ENCODE measurements at regions not wholly inside any gene's neighbourhood (a gene's known extent, or its start where the extent isn't known, plus 50 kb on each side); places are given as distances from the start of the nearest gene placed in this dataset.

GRCh38 chr5:94025788-94026473 lies 284.5 kb upstream of the POU5F2 start (continued):
- no peak for TF ChIP-seq ZZZ3 (CRISPR knock-in tag; IDR thresholded peaks at IDR 0.05; ENCODE audit: borderline replicate concordance)
- no peak for TF ChIP-seq ZNF772 (CRISPR knock-in tag; IDR thresholded peaks at IDR 0.05)
- 0 out of 2 replicates have a peak, but pooled peaks have one; percentile 39 for TF ChIP-seq ZNF205 (CRISPR knock-in tag; IDR thresholded peaks at IDR 0.05)
- peak; percentile 25; the same call in 1 of the 2 replicates for TF ChIP-seq ARID4A (CRISPR knock-in tag; IDR thresholded peaks at IDR 0.05; ENCODE audit: borderline replicate concordance)
- TF ChIP-seq ZBTB26 (CRISPR knock-in tag; IDR thresholded peaks at IDR 0.05; ENCODE audit: borderline replicate concordance), result 0 out of 2 replicates have a peak, but pooled peaks have one; percentile 22
- 0 out of 2 replicates have a peak, but pooled peaks have one; percentile 22 for TF ChIP-seq HOXA3 (CRISPR knock-in tag; IDR thresholded peaks at IDR 0.05)
- peak; percentile 70; the same call in 1 of the 2 replicates for TF ChIP-seq CEBPB (IDR thresholded peaks at IDR 0.05; ENCODE audit: borderline replicate concordance, low read depth, low read length)
- TF ChIP-seq MXI1 (IDR thresholded peaks at IDR 0.05; ENCODE audit: borderline replicate concordance, low read depth, low read length), result no peak; the same call in 2 of the 3 replicates
- TF ChIP-seq ZNF281 (CRISPR knock-in tag; IDR thresholded peaks at IDR 0.05; ENCODE audit: borderline replicate concordance), result peak; percentile 15; the same call in 1 of the 2 replicates
- TF ChIP-seq ARID5B (CRISPR knock-in tag; IDR thresholded peaks at IDR 0.05), result peak; percentile 61; the same call in 1 of the 2 replicates
- TF ChIP-seq ZNF431 (CRISPR knock-in tag; IDR thresholded peaks at IDR 0.05; ENCODE audit: borderline replicate concordance, low read depth), result no peak
- TF ChIP-seq BORCS8-MEF2B (CRISPR knock-in tag; IDR thresholded peaks at IDR 0.05), result peak; percentile 44; the same call in 1 of the 2 replicates
- TF ChIP-seq RAD21 (CRISPR knock-in tag; IDR thresholded peaks at IDR 0.05), result peak; percentile 68; the same call in 1 of the 2 replicates
- peak; percentile 74; the same call in 1 of the 2 replicates for TF ChIP-seq KLF12 (CRISPR knock-in tag; IDR thresholded peaks at IDR 0.05; ENCODE audit: borderline replicate concordance)
- 0 out of 2 replicates have a peak, but pooled peaks have one; percentile 32 for TF ChIP-seq ZFY (CRISPR knock-in tag; IDR thresholded peaks at IDR 0.05)
- 0 out of 2 replicates have a peak, but pooled peaks have one; percentile 28 for TF ChIP-seq CEBPG (CRISPR knock-in tag; IDR thresholded peaks at IDR 0.05)
- no peak for TF ChIP-seq GATA4 (IDR thresholded peaks at IDR 0.05; ENCODE audit: borderline replicate concordance, low read depth)

All from HepG2 (cell line).